ENCODE measurements at regions not wholly inside any gene's neighbourhood (a gene's known extent, or its start where the extent isn't known, plus 50 kb on each side); places are given as distances from the start of the nearest gene placed in this dataset.

DNA sequence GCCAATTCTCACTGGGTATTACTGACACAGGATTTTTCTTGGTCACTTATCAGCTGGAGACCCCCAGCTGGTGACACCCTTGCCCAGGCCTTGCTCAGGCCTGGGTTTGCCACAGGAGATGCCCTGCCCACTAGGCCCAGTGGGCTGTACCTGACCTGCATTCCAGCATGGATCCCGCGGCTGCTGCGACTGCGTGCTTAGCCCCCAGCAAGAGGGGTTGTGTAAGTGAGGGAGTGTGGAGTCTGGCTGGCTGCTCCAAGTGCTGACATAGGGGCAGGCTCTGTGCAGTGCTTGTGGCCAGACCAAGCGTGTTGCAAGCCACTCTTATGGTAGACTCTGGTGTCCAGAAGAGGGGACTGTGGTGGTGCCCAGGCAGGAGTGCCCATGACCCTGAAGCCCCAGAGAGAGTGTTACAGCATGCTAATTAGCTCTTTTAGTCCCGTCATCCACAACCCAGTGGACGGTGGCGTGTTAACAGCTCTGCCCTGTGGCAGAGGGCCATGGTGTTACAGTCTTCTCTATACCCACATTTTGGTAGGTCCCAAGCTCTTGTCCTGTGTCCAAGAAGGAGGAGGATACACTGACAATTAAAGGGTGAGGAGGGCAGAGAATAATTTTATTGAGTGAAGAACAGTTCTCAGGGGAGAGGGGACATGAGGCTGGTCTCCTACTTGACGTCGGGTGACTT lies 491.7 kb upstream of the MEIS1 start:
- TF ChIP-seq CTCF (conservative IDR thresholded peaks at IDR 0.05; ENCODE audit: low read depth, low read length), result no peak
- H3K4me3 ChIP-seq (ENCODE audit: low read depth, low read length), result no peak overlapping the region
- no peak for DNase-seq (ENCODE audit: low read depth)

DNA sequence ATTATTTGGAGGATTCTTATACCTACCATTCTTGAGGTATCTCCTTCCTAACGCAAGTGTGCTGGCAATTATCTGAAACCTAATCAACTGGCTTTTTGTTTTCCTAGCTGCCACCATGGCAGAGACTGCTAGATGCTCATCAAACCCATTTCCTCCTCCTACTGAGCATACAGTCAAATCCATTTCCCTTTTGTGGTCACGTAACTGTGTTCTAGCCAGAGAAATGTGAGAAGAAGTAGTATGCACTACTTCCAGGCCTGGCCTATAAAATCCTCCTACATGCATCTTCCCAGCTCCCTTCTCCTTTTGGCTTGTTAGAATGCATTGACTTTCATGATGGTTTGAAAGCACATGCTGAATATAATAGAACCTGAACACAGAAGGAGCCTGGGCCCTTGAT lies 494.1 kb upstream of the MEIS1 start:
- no peak overlapping the region for H3K4me3 ChIP-seq (ENCODE audit: low read depth, low read length)
- no peak for TF ChIP-seq CTCF (conservative IDR thresholded peaks at IDR 0.05; ENCODE audit: low read depth, low read length)
- no peak for DNase-seq (ENCODE audit: low read depth)

GRCh38 chr2:65939687-65940086 lies 495.2 kb upstream of the MEIS1 start:
- no peak for DNase-seq (ENCODE audit: low read depth)
- TF ChIP-seq CTCF (conservative IDR thresholded peaks at IDR 0.05; ENCODE audit: low read depth, low read length), result no peak
- no peak overlapping the region for H3K4me3 ChIP-seq (ENCODE audit: low read depth, low read length)

DNA sequence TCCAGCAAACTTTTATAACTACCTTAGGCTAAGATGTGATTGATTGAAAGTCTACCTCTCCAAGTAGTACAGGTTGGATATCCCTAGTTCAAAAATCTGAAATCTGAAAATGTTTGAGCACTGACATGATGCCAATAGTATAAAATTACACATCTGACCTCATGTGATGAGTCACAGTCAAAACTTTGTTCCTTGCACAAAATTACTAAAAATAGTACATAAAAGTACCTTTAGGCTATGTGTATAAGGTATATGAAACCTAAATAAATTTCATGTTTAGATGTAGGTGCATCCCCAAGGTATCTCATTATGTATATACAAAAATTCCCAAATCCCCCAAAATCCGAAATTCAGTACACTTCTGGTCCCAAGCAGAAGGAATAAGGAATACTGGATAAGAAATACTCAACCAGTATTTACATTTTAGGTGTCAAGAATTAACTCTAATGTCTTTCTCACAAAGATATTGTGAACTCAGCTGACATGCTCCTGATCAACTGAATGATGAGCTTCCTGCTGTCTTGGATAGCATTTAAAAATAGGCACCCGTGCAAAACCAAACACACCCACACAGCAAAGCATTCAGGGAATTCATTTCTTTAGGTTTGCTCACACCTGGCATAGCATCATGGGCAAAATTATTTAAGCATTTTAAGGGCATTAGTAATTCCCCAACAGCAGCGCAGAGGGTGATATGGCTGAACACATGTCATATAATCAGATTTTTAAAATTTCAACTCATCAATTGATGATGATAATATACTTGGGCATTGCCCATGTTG lies 497.4 kb upstream of the MEIS1 start:
- TF ChIP-seq CTCF (conservative IDR thresholded peaks at IDR 0.05; ENCODE audit: low read depth, low read length), result no peak
- H3K4me3 ChIP-seq (ENCODE audit: low read depth, low read length), result no peak overlapping the region
- DNase-seq (ENCODE audit: low read depth), result no peak

GRCh38 chr2:65934992-65935629 lies 499.8 kb upstream of the MEIS1 start:
- TF ChIP-seq CTCF (conservative IDR thresholded peaks at IDR 0.05; ENCODE audit: low read depth, low read length), result no peak
- no peak overlapping the region for H3K4me3 ChIP-seq (ENCODE audit: low read depth, low read length)
- DNase-seq (ENCODE audit: low read depth), result no peak

- H3K4me3 ChIP-seq (ENCODE audit: low read depth, low read length), result no peak overlapping the region
- no peak for TF ChIP-seq CTCF (conservative IDR thresholded peaks at IDR 0.05; ENCODE audit: low read depth, low read length)
- DNase-seq (ENCODE audit: low read depth), result no peak
Measured at GRCh38 chr2:65932571-65932970, 500.2 kb upstream of the SPRED2 start.

All from choroid plexus epithelial cell (primary cell).